ENCODE measurements at regions not wholly inside any gene's neighbourhood (a gene's known extent, or its start where the extent isn't known, plus 50 kb on each side); places are given as distances from the start of the nearest gene placed in this dataset.
"Not testable (repeated sequence)": the region's sequence is repeated elsewhere in the genome, so short reads cannot be mapped to it uniquely, and the experiment has no call there.

DNA sequence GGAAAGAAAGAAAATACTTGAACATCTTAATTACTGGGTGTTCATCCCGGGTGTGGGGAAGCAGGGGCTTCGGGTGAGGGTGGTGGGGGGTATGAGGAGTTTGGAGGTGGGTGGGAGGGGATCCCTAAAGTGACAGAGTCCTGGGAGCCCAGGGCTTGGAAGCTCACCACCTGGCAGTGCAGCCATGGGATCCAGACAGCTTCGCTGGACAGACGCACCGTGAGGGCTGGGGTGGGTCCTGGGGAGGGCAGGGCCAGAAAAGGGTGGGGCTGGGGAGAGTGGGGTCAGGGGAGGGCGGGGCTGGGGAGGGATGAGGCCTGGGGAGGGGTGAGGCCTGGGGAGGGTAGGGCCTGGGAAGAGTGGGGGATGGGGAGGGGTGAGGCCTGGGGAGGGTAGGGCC, 127.5 kb upstream of the LPCAT1 start:
- no peak for DNase-seq

GRCh38 chr5:1649554-1649953, 125.8 kb upstream of the LPCAT1 start:
- no peak for DNase-seq

DNA sequence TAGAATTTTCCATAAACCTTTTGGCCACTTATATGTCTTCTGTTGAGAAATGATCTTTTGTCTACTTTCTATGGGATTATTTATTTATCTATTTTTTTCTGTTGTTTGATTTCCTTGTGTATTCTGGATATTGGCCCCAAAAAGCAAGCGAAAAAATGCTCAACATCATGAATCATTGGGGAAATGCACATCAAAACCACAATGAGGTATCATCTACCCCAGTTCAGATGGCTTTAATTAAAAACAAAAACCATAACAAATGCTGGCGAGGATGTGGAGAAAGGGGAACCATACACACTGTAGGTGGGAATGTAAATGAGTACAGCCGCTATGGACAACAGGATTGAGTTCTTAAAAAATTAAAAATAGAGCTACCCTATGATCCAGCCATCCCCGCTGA, 125.0 kb upstream of the LPCAT1 start:
- DNase-seq, result no peak

DNA sequence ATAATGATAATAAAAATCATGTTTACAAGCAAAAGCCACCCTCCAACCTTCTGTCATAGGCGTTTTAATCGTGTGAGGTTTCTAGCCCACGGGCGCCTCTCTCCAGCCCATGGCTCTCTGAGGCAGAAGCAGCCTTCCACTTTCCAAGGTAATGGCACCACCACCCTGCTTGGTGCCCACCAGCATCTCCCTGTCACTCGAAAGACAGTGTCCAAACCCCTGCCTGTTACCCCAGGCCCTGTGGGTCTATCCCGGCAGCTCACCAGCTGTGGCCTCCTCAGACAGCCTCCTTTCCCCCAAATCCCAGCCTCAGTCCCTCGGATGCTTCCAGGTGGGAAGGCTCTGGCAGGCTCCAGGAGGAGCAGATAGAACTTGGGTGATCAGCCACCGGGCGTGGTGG, 123.8 kb upstream of the LPCAT1 start:
- no peak for DNase-seq

- peak; percentile 43 for DNase-seq
Observed at GRCh38 chr5:1644810-1645571, 121.2 kb upstream of the LPCAT1 start.

DNA sequence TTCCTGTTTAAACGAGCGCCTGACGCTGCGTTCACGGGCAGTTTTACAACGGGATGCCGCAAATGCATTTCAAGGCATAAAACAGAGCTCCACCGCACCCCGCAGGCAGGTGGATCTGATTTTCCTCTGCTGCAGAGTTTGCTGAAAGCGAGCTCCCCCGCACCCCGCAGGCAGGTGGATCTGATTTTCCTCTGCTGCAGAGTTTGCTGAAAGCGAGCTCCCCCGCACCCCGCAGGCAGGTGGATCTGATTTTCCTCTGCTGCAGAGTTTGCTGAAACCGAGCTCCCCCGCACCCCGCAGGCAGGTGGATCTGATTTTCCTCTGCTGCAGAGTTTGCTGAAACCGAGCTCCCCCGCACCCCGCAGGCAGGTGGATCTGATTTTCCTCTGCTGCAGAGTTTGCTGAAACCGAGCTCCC, 120.6 kb upstream of the LPCAT1 start:
- DNase-seq, result not testable (repeated sequence)

- no peak for DNase-seq
Observed at GRCh38 chr5:1643651-1644392, 120.1 kb upstream of the LPCAT1 start.

- no peak for DNase-seq
Observed at GRCh38 chr5:1642621-1643061, 118.9 kb upstream of the LPCAT1 start.

DNA sequence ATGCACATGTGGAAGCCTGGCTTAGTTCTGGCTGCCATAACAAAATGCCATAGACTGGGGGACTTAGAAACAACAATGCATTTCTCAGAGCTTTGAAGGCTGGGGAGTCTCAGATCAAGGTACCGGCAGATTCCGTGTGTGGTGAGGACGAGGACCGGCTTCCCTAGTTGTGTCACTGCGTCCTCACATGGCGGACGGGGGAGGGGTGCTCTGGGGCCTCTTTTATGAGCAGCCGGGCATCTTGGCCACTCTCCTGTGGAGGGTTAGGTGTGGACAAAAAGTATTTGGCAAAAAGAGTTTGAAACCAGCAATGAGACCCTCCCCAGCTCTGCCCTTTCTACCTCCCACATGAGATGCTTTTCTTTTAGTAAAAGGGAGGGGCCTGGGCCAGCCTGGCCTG, 118.5 kb upstream of the LPCAT1 start:
- no peak for DNase-seq

DNA sequence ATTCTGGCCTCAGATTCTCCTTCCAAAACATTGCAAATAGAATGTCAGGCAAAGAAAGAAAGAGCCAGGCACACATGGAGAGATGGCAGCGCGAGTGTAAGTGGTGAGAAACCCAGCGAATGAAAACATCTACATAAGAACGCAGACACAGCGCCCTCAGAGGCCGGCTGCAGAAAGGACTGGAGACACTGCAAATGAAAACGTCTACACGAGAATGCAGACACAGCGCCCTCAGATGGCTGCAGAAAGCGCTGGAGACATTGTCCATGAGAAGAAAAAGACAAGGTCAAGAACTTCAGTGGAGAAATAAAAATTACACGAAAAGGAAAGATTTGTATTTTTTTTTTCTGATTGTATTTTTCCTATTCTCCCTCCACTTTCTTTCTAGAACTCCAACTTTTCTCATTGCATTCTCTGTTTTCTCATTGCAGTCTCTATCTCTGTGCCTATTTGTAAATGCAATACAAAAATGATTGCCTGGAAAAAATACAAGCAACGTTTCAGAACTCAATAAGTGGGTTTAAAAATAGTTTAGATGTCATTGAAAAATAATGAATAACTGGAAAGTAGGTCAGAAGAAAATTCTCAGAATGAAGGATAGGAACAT, 117.9 kb upstream of the LPCAT1 start:
- peak; percentile 84 for DNase-seq

DNA sequence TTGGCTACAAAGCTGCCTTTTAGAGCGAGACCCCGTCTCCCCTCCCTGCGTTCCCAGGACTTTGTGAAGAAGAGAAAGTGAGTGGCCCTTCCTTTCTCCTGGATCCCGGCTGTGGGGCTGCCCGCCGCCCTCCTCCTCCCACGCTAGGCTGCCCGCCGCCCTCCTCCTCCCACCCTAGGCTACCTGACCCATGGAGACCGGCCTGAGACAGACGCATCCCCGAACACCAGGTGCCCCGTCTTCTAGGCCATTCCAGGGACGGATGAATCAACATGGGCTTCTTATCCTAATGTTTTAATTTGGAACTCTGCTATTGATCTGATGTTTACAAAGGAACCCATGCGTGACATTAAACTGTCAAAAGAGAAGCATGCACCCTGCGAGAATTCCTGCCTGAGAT, 117.3 kb upstream of the LPCAT1 start:
- no peak for DNase-seq

DNA sequence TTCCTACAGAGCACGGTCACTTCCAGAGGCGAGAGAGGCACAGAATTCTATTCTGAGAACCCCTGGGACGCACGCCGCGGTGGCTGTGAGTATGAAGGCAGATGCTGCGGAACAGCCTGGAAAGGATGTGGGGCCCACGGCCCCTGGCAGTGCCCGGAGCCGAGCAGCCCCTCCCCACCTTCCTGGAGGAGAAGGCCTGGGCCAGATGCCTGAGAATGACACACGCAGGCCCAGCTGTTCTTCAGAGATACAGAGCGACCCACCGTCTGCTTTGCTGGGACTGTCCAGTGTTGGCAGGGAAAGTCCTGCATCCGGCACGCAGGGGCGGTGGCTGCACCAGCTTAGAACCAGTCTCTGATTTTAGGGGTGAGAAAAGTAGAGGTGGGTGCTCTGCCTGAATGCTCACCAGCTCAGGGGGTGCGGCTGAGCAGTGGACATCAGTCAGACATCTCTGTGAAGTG, 116.7 kb upstream of the LPCAT1 start:
- DNase-seq, result no peak

- no peak for DNase-seq
Observed at GRCh38 chr5:1639757-1640156, 116.0 kb upstream of the LPCAT1 start.

DNA sequence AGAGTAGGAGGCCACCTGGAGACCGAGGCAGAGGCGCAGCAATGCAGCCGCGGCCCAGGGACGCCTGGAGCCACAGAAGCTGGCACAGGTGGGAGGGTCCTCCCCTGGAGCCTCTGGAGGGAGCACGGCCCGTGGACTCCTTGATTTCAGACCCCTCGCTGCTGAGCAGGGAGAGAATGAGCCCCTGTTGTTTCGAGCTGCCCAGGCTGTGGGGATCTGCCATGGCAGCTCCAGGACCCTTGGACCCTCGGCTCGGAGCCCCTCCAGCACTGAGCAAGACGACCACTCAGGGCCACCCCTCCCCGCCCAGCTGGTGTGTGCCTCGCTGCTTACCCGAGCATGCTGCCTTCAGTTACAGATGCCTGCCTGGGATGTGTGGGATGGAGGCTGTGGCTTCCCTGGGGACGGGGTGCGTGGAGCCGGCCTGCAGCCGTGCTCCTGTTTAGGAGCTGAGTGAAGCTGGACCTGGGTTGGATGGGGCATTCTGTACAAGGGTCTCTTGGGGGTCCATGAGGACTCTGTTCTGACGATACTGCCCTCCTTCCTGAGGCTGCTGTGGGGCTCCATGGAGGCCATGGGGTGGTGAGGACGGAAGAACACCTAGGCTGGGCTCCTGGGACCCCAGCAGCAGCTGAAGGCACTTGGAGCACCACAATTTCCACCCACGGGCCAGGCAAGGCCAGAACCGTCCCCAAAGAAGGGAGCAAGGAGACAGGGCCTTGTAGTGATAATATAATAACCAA, 115.1 kb upstream of the LPCAT1 start:
- no peak for DNase-seq

- no peak for DNase-seq
Observed at GRCh38 chr5:1637639-1638481, 114.1 kb upstream of the LPCAT1 start.

DNA sequence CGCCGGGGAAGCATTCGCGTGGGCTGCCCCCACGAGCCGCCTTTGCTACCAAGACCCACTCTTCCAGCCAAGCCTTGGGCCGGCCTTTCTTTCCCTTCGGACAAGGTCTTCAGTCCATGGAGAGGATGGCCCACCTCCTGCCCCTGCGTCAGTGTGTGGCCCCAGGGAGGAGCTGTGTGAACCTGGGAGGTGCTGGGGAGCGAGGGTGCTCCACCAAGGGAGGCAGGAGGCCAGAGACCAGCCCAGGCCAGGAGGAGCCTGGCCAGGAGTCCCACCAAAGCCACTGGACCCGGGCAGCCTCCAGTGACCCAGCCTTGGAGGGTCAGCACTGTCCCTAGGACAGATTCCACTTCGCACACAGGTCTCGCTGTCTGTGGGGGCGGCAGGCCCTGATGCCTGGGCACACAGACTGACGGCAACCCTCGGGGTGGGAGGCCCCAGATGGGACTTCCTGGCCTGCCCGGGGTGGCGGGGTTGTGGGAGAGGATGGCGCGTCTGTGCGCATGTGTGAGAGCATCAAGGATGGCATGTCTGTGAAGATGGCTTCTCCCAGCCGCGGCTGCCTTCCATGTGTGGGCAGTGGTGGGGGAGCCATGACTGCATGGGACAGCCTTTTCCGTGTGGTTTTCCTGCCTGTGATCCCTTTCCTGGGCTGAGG, 113.3 kb upstream of the LPCAT1 start:
- DNase-seq, result no peak

DNA sequence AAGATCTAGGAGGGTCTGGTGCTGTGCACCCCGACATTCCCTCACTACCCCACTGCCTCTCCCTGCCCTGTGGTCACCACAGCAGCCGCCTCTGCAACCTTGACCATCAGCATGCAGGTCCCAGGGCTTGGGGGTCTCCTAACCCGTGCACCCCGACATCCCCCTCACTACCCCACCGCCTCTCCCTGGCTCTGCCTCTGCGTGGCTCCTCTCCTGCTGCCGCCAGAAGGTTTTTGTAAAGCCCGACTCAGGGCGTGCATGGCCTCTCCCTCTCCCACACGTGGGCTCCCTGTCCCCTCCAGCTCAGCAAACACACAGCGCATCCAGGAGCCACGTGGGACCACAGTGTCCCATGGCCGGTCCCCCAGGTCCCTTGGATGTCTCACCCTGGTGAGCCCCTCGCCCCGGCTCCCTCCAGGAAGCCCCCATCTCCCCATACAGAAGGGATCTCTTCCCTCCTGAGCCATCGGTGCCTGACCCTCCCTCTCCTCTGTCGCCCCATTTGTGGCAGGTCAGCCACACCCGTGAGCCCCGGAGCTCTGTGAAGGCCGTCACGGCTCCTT, 112.5 kb upstream of the LPCAT1 start:
- not testable (repeated sequence) for DNase-seq

- not testable (repeated sequence) for DNase-seq
Observed at GRCh38 chr5:1635477-1635876, 111.7 kb upstream of the LPCAT1 start.

DNA sequence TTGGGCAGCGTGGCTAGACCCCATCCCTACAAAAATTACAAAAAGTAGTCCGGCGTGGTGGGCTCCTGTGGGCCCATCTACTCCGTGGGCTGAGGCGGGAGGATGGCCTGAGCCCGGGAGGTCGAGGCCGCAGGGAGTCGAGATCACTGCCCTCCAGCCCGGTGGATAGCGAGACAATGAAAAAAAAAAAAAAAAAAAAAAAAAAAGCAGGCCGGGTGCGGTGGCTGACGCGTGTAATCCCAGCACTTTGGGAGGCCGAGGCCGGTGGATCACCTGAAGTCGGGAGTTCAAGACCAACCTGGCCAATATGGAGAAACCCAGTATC, 110.5 kb upstream of the LPCAT1 start:
- DNase-seq, result no peak

GRCh38 chr5:1633605-1634336, 110.0 kb upstream of the LPCAT1 start:
- DNase-seq, result peak; percentile 32

- not testable (repeated sequence) for DNase-seq
Observed at GRCh38 chr5:1631004-1631403, 107.2 kb upstream of the LPCAT1 start.

Data from DMS 273 treated with DMSO at 0.1 percent for 48 hours (cell line).